ENCODE measurements at regions not wholly inside any gene's neighbourhood (a gene's known extent, or its start where the extent isn't known, plus 50 kb on each side); places are given as distances from the start of the nearest gene placed in this dataset.

DNA sequence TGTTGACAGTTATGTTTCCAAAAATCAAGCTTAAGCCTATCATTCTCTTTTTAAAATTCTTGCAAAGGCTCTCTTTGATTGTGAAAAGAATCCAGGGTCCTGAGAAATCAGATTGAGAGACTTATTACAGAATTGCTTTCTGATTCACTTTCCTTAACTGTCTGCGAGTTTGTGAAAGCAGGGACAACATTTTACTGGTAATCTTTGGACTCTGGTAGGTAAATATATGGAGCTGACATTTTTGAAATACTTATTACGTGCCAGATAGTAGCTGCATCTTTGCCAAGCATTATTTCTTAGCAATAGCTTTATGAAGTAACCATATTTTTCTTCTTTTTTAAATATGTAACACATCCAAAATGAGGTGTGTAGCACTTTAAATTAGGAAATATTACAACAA is 570.9 kb downstream of the CMPK2 start:
- TF ChIP-seq POLR2A (IDR thresholded peaks at IDR 0.05) (no peak), EP300 (IDR thresholded peaks at IDR 0.05) (no peak), POLR2AphosphoS5 (IDR thresholded peaks at IDR 0.05) (no peak)
- TF ChIP-seq, protein P1, sequence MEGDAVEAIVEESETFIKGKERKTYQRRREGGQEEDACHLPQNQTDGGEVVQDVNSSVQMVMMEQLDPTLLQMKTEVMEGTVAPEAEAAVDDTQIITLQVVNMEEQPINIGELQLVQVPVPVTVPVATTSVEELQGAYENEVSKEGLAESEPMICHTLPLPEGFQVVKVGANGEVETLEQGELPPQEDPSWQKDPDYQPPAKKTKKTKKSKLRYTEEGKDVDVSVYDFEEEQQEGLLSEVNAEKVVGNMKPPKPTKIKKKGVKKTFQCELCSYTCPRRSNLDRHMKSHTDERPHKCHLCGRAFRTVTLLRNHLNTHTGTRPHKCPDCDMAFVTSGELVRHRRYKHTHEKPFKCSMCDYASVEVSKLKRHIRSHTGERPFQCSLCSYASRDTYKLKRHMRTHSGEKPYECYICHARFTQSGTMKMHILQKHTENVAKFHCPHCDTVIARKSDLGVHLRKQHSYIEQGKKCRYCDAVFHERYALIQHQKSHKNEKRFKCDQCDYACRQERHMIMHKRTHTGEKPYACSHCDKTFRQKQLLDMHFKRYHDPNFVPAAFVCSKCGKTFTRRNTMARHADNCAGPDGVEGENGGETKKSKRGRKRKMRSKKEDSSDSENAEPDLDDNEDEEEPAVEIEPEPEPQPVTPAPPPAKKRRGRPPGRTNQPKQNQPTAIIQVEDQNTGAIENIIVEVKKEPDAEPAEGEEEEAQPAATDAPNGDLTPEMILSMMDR (IDR thresholded peaks at IDR 0.05), result no peak
- no peak for DNase-seq
- H3K4me3 ChIP-seq, result no peak overlapping the region
- intact Hi-C loops (cut with DNase I; ENCODE audit: low total_unique reads), result no loop called here
- no peaks in the 10 kb centered on the region for H3K27me3 ChIP-seq
- no peaks in the 10 kb centered on the region for H3K36me3 ChIP-seq
- H3K9me3 ChIP-seq, result no peaks in the 10 kb centered on the region
- H3K27ac ChIP-seq, result no peak overlapping the region
- H3K4me1 ChIP-seq, result peaks cover 0 to 4% (median 0%) of the 10 kb centered on the region in 4 donors
- 26 to 55% (median 43%) methylated on average over 2 of the region's 2 CpGs for WGBS, 5 donors

DNA sequence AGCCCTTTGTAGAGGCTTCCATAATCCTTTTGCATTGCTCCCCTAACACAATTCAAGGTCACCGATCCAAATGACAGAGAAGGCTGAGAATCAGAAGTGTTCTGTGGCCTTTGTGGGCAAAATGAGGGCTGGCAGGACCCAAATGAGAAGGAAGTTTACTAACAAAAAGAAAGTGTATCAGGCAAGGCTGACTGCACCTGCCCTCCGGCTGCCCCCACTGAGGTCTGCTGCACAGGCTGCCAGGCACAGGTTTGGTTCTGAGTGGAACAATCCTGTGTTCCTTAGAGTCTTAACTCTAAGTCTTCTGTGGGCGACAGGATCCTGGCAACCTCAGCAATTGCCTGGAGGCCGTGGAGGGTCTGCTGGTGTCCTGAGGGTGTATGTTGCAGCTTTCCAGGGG is 568.5 kb downstream of the CMPK2 start:
- intact Hi-C loops (cut with DNase I; ENCODE audit: low total_unique reads), result no loop called here
- Histone ChIP-seq H3K9me3 (no peaks in the 10 kb centered on the region), H3K4me3 (no peak overlapping the region), H3K4me1 (peaks cover 0 to 4% (median 0%) of the 10 kb centered on the region in 4 donors), H3K27me3 (no peaks in the 10 kb centered on the region), H3K36me3 (no peaks in the 10 kb centered on the region), H3K27ac (no peak overlapping the region)
- no peak for TF ChIP-seq POLR2AphosphoS5 (IDR thresholded peaks at IDR 0.05)
- no peak for TF ChIP-seq POLR2A (IDR thresholded peaks at IDR 0.05)
- TF ChIP-seq EP300 (IDR thresholded peaks at IDR 0.05), result no peak
- no peak for DNase-seq
- 91 to 99% (median 94%) methylated on average over 2 to 4 of the region's 4 CpGs for WGBS, 5 donors

DNA sequence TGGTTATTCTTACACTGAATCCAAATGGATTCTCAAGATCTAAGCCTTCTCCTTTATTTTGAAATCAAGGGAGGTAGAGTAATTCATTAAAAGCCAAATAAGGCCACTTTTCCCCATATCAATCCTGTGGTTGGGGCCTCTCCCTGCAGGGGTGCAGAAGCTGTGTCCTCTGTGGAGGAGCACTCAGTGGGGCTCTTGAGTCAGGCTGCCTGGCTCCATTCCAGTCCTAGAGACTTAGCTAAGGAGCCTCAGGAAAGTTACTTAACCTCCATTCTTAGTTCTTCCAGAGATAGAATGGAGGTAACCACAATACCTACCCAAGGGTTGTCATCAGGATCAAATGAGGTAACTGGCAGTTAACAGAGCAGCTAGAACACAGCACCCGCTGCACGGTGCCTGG is 564.3 kb downstream of the CMPK2 start:
- intact Hi-C loops (cut with DNase I; ENCODE audit: low total_unique reads), result no loop called here
- Histone ChIP-seq H3K4me1 (no peaks in the 10 kb centered on the region), H3K4me3 (no peak overlapping the region), H3K9me3 (no peaks in the 10 kb centered on the region), H3K36me3 (no peaks in the 10 kb centered on the region), H3K27me3 (no peaks in the 10 kb centered on the region), H3K27ac (no peak overlapping the region)
- 89 to 98% (median 92%) methylated on average over 2 of the region's 2 CpGs for WGBS, 5 donors
- TF ChIP-seq POLR2A (IDR thresholded peaks at IDR 0.05) (no peak), POLR2AphosphoS5 (IDR thresholded peaks at IDR 0.05) (no peak), EP300 (IDR thresholded peaks at IDR 0.05) (no peak)
- TF ChIP-seq, protein P1 (IDR thresholded peaks at IDR 0.05), result no peak
- no peak for DNase-seq

DNA sequence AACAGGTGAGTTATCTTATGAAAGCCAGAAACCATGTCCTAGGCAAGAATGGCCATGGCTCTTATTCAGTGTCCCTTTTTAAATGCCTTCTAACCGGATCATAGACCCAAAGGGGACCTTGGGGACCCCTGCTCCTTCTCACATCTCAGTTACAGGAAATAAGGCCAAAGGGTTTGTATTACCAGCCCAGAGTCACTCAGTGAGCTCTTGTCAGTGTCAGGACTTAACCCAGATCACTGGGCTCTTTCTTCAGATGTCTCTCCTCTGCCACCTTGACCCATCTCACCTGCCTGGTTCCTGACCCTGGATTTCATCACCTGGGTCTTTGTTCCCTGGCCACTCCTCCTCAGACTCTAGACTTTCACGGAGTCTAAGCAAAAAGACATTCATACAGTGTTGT is 556.7 kb downstream of the CMPK2 start:
- TF ChIP-seq, protein P1 (IDR thresholded peaks at IDR 0.05), result no peak
- TF ChIP-seq POLR2AphosphoS5 (IDR thresholded peaks at IDR 0.05) (no peak), EP300 (IDR thresholded peaks at IDR 0.05) (no peak)
- DNase-seq, result no peak
- no peaks in the 10 kb centered on the region for H3K36me3 ChIP-seq
- intact Hi-C loops (cut with DNase I; ENCODE audit: low total_unique reads), result no loop called here
- H3K4me1 ChIP-seq, result no peaks in the 10 kb centered on the region
- H3K27ac ChIP-seq, result no peak overlapping the region
- H3K4me3 ChIP-seq, result no peak overlapping the region
- no peaks in the 10 kb centered on the region for H3K27me3 ChIP-seq
- H3K9me3 ChIP-seq, result no peaks in the 10 kb centered on the region
- 83 to 98% (median 93%) methylated on average over 2 of the region's 2 CpGs for WGBS, 5 donors

DNA sequence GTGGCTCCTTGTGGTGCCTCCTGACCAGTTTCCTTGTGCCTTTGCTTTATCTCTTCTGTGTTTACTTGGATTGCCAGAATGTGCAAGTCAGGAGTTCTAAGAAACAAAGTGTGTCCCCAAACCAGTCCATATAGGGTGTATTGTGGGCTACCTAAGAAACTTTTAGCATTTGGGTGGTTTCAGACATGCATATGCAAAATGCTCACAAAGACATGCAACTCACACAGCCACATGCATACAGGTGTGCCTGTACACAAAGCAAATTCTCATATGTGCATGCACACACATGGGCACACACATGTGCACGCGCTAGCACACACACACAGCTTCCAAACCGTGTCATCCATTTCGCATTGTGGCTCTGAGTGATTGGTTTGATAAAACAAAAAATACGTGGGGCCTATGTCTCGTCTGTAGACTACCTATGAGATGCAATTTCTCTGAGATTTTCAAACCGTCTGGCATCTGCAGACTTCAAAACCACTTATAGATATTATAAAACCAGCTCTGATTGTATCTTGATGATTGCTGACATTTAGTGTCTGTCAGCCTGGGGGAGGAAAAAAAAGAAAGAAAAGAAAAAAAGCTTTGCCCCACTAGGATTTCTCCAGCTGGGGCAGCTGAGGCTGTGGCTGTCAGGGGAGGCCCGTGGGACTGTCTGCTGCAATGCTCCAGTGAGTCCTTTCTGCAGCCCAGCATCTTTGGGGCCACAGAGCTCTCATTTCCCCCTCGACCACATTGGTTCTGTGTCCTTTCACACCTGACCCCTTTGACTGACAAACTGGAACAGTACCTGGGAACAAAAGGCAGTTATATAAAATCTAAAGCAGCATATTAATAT is 556.1 kb downstream of the CMPK2 start:
- Histone ChIP-seq H3K4me3 (no peak overlapping the region), H3K27ac (no peak overlapping the region), H3K9me3 (no peaks in the 10 kb centered on the region), H3K27me3 (no peaks in the 10 kb centered on the region), H3K4me1 (no peaks in the 10 kb centered on the region), H3K36me3 (no peaks in the 10 kb centered on the region)
- 69 to 81% (median 74%) methylated on average over 9 of the region's 9 CpGs for WGBS, 5 donors
- no peak for DNase-seq
- intact Hi-C loops (cut with DNase I; ENCODE audit: low total_unique reads), result no loop called here
- TF ChIP-seq EP300 (IDR thresholded peaks at IDR 0.05), result no peak
- TF ChIP-seq, protein P1 (IDR thresholded peaks at IDR 0.05), result no peak
- no peak for TF ChIP-seq POLR2A (IDR thresholded peaks at IDR 0.05)
- TF ChIP-seq POLR2AphosphoS5 (IDR thresholded peaks at IDR 0.05), result no peak
